ENCODE measurements at regions not wholly inside any gene's neighbourhood (a gene's known extent, or its start where the extent isn't known, plus 50 kb on each side); places are given as distances from the start of the nearest gene placed in this dataset.

GRCh38 chr17:70238646-70239045 is 69.3 kb downstream of the KCNJ2 start:
- no peak for TF ChIP-seq CTCF (conservative IDR thresholded peaks at IDR 0.05)
- TF ChIP-seq ZFX (IDR thresholded peaks at IDR 0.05) = no peak
